ENCODE measurements at regions not wholly inside any gene's neighbourhood (a gene's known extent, or its start where the extent isn't known, plus 50 kb on each side); places are given as distances from the start of the nearest gene placed in this dataset.

GRCh38 chr4:114161809-114162208, 182.4 kb upstream of the ARSJ start:
- no peak for DNase-seq (ENCODE audit: low read depth)
- TF ChIP-seq CTCF (IDR thresholded peaks at IDR 0.05; ENCODE audit: insufficient read depth, low read depth, low read length, missing control alignments) = no peak

GRCh38 chr4:114163051-114163450, 183.6 kb upstream of the ARSJ start:
- TF ChIP-seq CTCF (IDR thresholded peaks at IDR 0.05; ENCODE audit: insufficient read depth, low read depth, low read length, missing control alignments) = no peak
- H3K4me3 ChIP-seq (ENCODE audit: low read depth, low read length) = no peak overlapping the region
- DNase-seq (ENCODE audit: low read depth) = no peak

More at GRCh38 chr4:114161809-114162208, 182.4 kb upstream of the ARSJ start:
- H3K4me3 ChIP-seq (ENCODE audit: low read depth, low read length) = no peak overlapping the region

GRCh38 chr4:114173968-114174367, 194.5 kb upstream of the ARSJ start:
- TF ChIP-seq CTCF (IDR thresholded peaks at IDR 0.05; ENCODE audit: insufficient read depth, low read depth, low read length, missing control alignments) = no peak

GRCh38 chr4:114177628-114178027, 198.2 kb upstream of the ARSJ start:
- no peak overlapping the region for H3K4me3 ChIP-seq (ENCODE audit: low read depth, low read length)
- TF ChIP-seq CTCF (IDR thresholded peaks at IDR 0.05; ENCODE audit: insufficient read depth, low read depth, low read length, missing control alignments) = no peak
- DNase-seq (ENCODE audit: low read depth) = no peak

More at GRCh38 chr4:114173968-114174367, 194.5 kb upstream of the ARSJ start:
- no peak for DNase-seq (ENCODE audit: low read depth)
- no peak overlapping the region for H3K4me3 ChIP-seq (ENCODE audit: low read depth, low read length)

GRCh38 chr4:114178392-114178791, 198.9 kb upstream of the ARSJ start:
- no peak for DNase-seq (ENCODE audit: low read depth)
- no peak for TF ChIP-seq CTCF (IDR thresholded peaks at IDR 0.05; ENCODE audit: insufficient read depth, low read depth, low read length, missing control alignments)
- H3K4me3 ChIP-seq (ENCODE audit: low read depth, low read length) = no peak overlapping the region

- TF ChIP-seq CTCF (IDR thresholded peaks at IDR 0.05; ENCODE audit: insufficient read depth, low read depth, low read length, missing control alignments) = peak; percentile 16
- DNase-seq (ENCODE audit: low read depth) = peak; percentile 46
- H3K4me3 ChIP-seq (ENCODE audit: low read depth, low read length) = no peak overlapping the region
Observed at GRCh38 chr4:114180481-114180880, 201.0 kb upstream of the ARSJ start.

- DNase-seq (ENCODE audit: low read depth) = no peak
- H3K4me3 ChIP-seq (ENCODE audit: low read depth, low read length) = no peak overlapping the region
- TF ChIP-seq CTCF (IDR thresholded peaks at IDR 0.05; ENCODE audit: insufficient read depth, low read depth, low read length, missing control alignments) = no peak
Observed at GRCh38 chr4:114184901-114185300, 205.5 kb upstream of the ARSJ start.

Measured in GM12865 (cell line).